DMS153 treated with DMSO at 0.1 percent for 48 hours (cell line): ENCODE measurements at regions not wholly inside any gene's neighbourhood (a gene's known extent, or its start where the extent isn't known, plus 50 kb on each side); places are given as distances from the start of the nearest gene placed in this dataset.
"Not testable (repeated sequence)": the region's sequence is repeated elsewhere in the genome, so short reads cannot be mapped to it uniquely, and the experiment has no call there.

Experiments
- DNase-seq: peaks from one replicate; lab custom pipeline; 2025; ENCODE audit not compliant: unreplicated experiment; lab: John Stamatoyannopoulos, UW

- DNase-seq, result not testable (repeated sequence)
These were observed 299.4 kb downstream of the BCL2L11 start for GRCh38 chr2:111420074-111420473.

- DNase-seq, result not testable (repeated sequence)
These were observed 300.1 kb downstream of the BCL2L11 start for GRCh38 chr2:111420835-111421234.

GRCh38 chr2:111421949-111422348 lies 301.2 kb downstream of the BCL2L11 start:
- DNase-seq, result not testable (repeated sequence)

DNA sequence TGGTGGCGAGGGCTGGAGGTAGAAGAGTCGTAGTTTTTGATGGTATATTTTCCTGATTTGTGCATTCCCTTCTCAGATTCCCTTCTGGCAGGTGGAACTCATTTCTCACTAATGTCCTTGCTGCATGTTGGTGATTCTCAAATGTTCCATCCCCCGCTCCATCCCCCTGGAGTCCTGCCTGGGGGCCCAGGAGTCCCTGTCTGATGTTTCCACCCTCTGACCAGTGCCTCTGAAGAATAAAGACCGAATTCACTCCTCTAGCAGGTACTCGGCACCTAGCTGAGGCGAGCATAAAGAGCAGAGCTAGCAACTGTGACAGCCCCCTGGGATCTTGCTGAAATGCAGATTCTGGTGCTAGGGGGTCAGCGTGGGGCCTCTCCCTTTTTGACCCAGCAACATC lies 301.8 kb downstream of the BCL2L11 start:
- not testable (repeated sequence) for DNase-seq

GRCh38 chr2:111423184-111423583 lies 302.5 kb downstream of the BCL2L11 start:
- DNase-seq, result not testable (repeated sequence)

DNA sequence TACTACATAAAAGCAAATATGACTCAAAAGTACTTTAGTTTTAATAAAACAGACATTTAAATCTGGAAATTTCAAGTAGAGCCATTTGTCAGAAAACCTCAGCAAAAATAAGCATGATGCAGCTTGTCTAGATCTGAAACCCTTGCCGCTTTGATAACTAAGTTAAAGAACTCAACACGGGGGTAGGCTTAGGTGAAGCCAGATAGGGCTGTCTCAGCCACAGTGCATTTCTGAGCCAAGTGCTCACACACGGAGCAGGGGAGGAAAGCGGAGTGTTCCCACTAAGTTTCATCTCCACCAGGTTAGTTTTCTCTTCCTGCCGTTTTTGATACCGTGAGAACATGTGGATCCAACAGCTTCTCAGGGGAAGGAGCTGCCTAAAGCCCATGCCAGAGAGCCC lies 303.5 kb downstream of the BCL2L11 start:
- DNase-seq, result not testable (repeated sequence)

- not testable (repeated sequence) for DNase-seq
These were observed 304.2 kb downstream of the BCL2L11 start for GRCh38 chr2:111424851-111425309.

- DNase-seq, result not testable (repeated sequence)
These were observed 305.1 kb downstream of the BCL2L11 start for GRCh38 chr2:111425789-111426201.

DNA sequence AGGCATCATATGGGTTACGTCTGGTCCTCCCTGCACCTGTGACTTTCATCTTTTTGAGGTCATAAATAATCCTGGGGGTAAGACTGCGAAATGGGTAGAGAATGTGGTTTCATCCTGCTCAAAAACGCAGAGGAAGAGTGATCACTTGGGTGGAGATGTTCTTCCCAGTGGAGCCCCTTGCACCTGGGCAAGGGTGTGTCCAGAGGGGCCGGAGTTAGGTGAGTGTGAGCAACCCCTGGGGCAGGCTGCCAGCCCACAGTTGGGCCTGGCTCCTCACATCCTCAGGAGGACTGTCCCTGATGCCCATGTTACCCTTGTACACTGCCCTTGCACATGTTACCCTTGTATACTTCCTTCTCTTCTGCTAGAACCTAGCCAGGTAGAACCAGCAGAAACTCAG lies 306.6 kb downstream of the BCL2L11 start:
- not testable (repeated sequence) for DNase-seq

GRCh38 chr2:111428915-111429314 lies 308.2 kb downstream of the BCL2L11 start:
- DNase-seq, result not testable (repeated sequence)

- not testable (repeated sequence) for DNase-seq
These were observed 308.6 kb downstream of the BCL2L11 start for GRCh38 chr2:111429353-111429752.

DNA sequence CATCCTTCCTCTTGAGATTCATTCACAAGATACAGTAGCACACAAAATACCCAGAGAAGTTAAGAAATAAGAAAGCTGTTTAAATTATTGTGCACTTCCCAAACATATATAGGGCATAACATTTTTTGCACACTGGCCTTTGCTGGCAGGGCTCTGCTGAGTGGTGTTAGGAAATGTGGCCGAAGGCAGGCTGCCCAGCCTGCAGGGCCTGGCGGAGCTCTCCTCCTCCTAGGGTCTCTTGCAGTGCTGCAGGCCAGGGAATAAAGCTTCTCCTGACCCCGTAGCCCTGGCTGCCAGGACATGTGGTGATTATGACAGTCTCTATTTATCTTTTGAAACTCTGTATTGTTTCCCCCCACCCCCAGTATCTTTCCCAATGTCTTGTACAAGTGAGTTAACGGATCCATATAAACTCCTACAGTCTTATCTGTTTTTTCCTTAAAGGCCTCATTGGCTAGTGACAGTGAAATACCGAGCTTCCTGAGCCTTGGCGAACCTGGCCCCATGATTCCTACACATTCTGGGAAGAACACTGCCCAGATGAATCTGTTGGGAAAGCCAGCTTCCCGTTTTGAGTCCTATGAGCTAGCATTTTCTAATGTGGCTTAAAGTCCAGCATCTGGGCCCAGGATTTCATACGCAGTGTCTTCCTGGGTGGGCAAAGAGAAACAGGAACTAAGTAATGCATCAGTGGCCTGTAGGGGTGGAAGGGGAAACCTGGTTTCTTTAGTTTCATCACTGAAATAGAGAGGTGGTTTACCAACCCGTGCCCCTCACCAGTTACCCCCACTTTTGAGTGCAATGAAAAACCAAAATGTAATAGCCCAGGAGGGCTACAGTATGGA lies 310.3 kb downstream of the BCL2L11 start:
- not testable (repeated sequence) for DNase-seq

- DNase-seq, result not testable (repeated sequence)
These were observed 311.7 kb downstream of the BCL2L11 start for GRCh38 chr2:111432423-111432822.

DNA sequence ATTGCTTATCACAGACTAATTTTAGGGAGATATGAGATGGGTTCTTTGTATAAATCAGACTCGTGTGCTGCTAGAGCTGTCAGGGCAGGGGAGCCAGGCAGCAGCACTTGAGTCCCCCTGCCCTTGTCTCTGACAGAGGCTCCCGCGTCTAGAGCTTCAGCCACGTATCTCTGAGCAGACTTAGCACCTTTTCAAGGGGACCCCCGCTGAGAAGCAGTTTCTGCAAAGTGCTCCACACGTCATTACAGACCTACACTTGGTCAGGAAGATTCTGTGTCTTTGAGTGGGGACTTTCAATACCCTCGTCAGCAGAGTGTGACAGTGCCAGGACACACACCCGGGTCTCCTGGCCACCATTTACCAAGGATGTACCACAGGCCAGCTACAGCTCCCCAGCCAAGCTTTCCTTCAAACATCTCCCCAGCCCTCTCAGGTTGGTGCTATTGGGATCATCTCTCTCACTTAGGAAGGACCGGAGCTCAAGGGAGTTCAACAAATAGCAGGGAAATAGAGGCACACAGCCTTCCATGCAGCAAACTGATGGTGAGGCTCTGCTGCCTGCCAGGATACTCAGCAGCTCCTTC lies 312.3 kb downstream of the BCL2L11 start:
- not testable (repeated sequence) for DNase-seq

DNA sequence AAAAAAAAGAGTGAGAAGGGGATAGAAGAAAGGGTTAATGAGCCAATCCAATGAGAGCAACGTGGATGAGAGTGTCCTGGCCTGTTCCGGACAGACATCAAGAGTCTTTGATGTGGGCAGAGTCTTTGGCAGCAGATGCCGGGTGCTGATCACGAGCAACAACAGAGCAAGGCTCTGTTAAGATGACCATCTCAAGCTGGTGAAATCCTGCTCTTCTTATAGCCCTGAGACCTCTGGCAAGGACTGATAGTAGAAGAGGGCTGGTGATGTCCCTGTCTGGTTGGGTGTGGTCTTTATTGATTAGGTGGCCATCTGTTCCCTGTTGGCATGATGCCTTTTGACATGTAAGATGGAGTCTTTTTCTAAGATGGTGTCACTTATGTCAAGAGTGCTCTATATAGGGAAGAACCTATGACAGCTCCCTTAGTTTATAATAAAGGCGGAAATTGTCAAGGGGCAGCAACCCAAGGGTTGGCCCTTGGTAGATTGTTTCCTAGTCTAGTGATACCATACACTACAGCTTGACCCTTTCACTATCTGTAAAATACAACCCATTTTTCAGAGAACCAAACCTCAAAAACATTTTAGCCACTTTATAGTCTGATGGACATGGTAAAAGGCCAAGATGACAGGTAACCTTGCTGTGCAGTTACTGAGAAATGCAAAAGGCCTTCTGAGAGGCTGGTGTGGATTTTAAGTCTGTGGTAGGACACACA lies 313.3 kb downstream of the BCL2L11 start:
- DNase-seq, result not testable (repeated sequence)

DNA sequence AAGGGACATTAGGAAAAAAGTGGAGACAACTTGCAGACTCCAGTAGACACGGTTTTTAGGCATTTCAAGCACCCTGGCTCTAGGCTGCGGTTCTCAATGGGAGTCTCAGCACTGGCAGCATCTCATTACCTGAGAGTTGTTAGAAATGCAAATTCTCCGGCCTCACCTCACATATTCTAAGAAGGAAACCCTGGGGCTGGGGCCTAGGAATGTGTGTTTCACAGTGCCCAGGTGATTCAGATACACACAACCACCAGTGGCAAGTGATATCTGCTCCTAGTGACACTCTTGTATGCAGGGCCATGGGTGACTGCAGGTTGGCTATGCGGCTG lies 313.9 kb downstream of the BCL2L11 start:
- not testable (repeated sequence) for DNase-seq

GRCh38 chr2:111435553-111436310 lies 315.0 kb downstream of the BCL2L11 start:
- DNase-seq, result not testable (repeated sequence)

- not testable (repeated sequence) for DNase-seq
These were observed 315.7 kb downstream of the BCL2L11 start for GRCh38 chr2:111436411-111436810.

- not testable (repeated sequence) for DNase-seq
These were observed 316.7 kb downstream of the BCL2L11 start for GRCh38 chr2:111437288-111437990.

- DNase-seq, result not testable (repeated sequence)
These were observed 317.4 kb downstream of the BCL2L11 start for GRCh38 chr2:111438161-111438560.
